Stimulated activated naive CD4-positive, alpha-beta T cell treated with Interleukin-2 at 50 U/mL for 16 hours (primary cell): ENCODE measurements at regions not wholly inside any gene's neighbourhood (a gene's known extent, or its start where the extent isn't known, plus 50 kb on each side); places are given as distances from the start of the nearest gene placed in this dataset.
A peak's percentile ranks its signal among the peaks of the same experiment; 100 is the strongest.

Source experiments
- DNase-seq: peaks from one replicate; lab custom pipeline; 2025; lab: John Stamatoyannopoulos, UW

DNA sequence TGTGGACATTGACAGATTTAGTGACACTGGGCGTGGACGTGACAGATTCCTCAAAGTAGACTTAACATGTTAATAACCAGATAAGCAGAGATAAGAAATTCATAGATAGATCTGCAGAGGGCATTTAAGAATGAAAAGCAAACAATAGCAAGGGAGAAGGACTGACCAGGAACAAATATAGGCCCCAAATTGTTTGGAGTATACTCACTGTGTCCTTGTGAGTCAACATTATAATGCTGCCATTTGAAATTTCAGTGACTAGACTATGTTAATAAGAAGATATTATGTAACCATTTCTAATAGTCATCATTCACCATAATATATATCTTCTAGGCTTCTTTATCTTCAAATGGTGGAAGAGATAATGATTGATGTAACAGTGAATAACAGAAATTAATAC, 78.1 kb upstream of the SLC38A11 start:
- no peak for DNase-seq

DNA sequence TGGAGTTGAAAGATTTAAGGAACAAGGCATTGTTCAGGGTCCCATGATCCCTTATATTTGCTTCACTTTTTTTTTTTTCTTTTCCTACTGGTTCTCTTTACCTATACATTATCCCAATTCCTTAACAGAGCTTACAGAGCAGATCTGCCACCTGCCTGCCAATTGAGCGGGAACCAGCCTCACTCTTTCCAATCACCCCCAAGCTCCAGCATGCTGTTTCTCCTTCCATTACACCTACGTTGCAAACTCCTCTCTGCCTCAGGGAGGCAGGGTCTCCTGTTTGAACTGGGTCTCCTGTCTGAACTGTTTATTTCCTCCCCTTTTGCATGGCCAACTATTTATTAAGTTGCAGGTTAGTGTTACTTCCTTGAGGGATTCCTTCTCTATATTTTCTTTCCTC, 77.2 kb upstream of the SLC38A11 start:
- DNase-seq: no peak

GRCh38 chr2:165024199-165024598, 68.9 kb upstream of the SLC38A11 start:
- DNase-seq: no peak

DNA sequence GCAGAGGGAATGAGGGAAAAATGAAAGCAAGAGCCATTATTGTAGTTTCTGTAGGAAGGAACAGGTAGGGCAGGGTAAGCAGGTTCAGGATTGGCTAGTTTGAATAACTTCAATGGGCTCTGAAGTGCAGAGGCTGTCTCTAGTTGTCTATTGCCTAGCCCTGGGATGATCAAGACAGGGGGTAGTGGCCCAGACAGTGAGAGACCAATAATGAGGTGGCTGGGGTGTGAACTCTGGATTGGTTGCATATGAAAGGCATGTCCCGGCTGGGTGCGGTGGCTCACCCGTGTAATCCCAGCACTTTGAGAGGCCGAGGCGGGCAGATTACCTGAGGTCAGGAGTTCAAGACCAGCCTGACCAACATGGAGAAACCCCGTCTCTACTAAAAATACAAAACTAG, 67.5 kb upstream of the SLC38A11 start:
- no peak for DNase-seq

- no peak for DNase-seq
Measured at GRCh38 chr2:165017966-165018596, 62.8 kb upstream of the SLC38A11 start.

DNA sequence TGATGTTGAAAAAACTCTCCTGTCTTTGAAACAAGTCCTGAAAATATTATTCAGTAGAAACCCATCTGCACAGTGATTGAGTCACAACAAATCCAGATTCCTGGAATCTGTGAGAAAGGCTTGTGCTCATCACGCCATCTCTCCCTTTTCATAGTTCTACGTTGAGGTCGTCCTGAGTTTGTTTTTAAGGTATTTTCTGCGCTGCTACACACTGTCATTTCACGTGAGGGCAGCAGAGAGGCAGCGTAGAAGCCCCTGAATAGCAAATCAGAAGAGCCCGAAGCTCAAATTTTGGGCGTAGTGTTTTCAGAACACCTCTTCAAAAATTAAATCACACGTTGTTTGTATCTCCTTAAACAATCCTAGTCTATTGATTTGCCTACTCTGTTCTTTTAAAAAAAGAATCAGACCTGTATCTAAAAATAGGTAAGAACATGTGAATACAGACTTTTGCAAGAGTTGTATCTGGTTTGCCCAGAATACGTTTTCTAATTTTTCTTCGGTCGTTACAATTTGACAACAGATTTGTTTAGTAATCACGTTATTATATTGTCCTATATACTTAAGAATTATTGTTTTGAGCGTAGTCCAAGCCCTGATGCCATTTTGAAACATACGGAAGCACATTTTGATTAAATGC, 61.6 kb upstream of the SLC38A11 start:
- DNase-seq: no peak

- peak; percentile 7 for DNase-seq
Measured at GRCh38 chr2:165015052-165015642, 59.8 kb upstream of the SLC38A11 start.

DNA sequence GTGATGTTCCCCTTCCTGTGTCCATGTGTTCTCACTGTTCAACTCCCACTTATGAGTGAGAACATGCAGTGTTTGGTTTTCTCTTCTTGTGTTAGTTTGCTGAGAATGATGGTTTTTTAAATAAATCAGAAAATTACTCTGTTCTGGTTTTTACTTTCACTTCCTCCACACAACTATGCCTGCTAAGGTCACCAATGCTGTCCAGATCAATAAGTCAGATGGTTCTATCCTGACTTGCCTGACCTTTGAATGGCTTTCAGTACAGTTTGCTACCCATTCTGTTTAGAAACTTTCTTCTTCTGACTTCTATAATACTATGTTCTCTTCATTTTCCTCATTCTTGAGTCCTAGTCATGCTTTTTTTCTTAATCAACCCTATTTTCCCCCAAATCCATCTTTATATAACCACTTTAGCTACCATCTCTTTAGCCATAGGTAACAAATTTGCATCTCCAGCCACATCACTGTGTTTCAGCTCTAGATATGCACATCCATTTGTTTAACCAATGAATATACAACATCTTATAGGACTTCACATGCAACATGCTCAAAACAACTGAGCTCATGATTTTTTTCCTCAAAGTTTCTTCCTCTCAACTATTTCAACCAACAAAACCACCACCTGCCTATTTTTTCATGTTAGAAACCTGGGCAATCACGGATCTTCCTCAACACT, 58.8 kb upstream of the SLC38A11 start:
- no peak for DNase-seq

DNA sequence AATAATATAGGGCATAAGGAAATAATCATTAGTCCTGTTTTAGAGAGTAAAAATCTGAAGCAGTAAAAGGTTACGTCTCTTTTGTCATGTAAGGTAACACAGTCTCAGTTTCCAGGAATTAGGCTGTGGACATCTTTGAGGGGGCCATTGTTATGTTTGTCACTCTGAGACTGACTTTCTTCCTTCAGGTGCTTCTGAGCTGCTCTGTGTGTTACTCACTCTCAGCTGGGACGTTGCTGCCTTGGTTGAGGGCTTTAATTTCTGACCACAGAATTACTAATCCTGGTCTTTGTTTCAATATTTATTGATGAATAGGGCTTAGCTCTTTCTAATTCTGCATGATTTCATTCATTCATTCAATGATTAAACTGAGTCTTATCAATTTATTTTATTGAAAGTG, 55.9 kb upstream of the SLC38A11 start:
- no peak for DNase-seq

GRCh38 chr2:165010556-165010955, 55.2 kb upstream of the SLC38A11 start:
- no peak for DNase-seq

DNA sequence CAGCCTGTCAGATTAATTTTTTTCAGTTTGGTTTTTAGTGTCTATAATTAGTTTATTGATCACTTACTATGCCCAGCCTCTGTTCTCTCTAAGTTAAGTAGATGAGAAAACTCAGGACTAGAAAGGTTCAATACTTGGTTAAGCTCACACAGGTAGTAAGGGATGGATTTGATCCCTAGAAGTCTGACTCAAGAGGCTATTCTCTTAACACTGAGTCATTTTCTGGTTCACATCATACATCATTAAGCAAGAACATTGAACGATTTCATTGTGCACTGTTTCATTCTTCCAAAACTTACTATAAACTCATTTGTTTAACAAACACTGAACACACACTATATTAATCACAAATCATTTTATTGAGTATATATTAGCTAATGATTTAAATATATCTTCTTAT, 54.1 kb upstream of the SLC38A11 start:
- DNase-seq: no peak

DNA sequence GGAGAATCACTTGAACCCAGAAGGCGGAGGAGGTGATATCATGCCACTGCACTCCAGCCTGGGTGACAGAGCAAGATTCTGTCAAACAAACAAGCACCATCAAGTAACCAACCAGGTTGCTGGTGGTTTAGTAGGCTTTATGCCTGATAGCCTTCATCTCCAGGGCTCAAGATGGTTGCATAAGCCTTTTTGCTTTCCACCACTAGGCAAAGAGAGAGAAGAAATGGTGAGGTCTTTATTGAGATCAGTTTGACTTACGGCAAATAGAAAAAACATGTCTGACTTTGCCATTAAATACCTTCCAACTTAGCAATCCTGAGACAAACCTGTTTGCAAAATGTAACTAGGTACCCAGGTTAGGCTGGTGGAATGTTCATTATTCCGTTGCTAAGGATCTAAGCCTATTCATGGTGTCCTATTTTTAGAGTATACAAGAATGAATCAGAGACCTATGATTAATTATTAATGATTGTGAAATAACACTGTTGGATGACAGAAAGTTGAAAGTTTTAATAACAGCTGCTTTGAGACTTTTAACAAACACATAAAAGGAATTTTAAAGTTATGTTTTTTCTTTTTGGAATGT, 53.5 kb upstream of the SLC38A11 start:
- no peak for DNase-seq

GRCh38 chr2:165007161-165007744, 51.9 kb upstream of the SLC38A11 start:
- DNase-seq: no peak
